ENCODE measurements at regions not wholly inside any gene's neighbourhood (a gene's known extent, or its start where the extent isn't known, plus 50 kb on each side); places are given as distances from the start of the nearest gene placed in this dataset.
"Not testable (repeated sequence)": the region's sequence is repeated elsewhere in the genome, so short reads cannot be mapped to it uniquely, and the experiment has no call there.

- Histone ChIP-seq H2AFZ (no peak overlapping the region), H3K4me3 (no peak overlapping the region), H3K27ac (no peak overlapping the region), H4K20me1 (ENCODE audit: insufficient read depth) (no peaks in the 10 kb centered on the region), H3K27me3 (replicated peaks; ENCODE audit: insufficient read depth) (no peaks in the 10 kb centered on the region), H3K9me2 (ENCODE audit: insufficient read depth) (no peaks in the 10 kb centered on the region), H3F3A (ENCODE audit: insufficient read depth) (no peaks in the 10 kb centered on the region), H3K36me3 (ENCODE audit: low read depth) (no peaks in the 10 kb centered on the region), H3K9ac (no peak overlapping the region), H3K4me2 (ENCODE audit: unreplicated experiment) (no peak overlapping the region), H3K79me2 (ENCODE audit: insufficient read depth) (no peaks in the 10 kb centered on the region), H3K9me3 (ENCODE audit: low read depth) (no peaks in the 10 kb centered on the region), H3K4me1 (ENCODE audit: insufficient read depth) (peaks cover 17% of the 10 kb centered on the region)
- TF ChIP-seq EZH2phosphoT487 (IDR thresholded peaks at IDR 0.05; ENCODE audit: insufficient read depth, low read depth), result no peak
- TF ChIP-seq EZH2 (IDR thresholded peaks at IDR 0.05; ENCODE audit: insufficient read depth, poor library complexity, severe bottlenecking), result no peak
- DNase-seq, result no peak
- in situ Hi-C loops (cut with MboI), result no loop called here
- WGBS, 2 experiments (ENCODE audit: low coverage in 1 of 2, low lambda C conversion rate in 2 of 2, missing lambda C conversion rate in 2 of 2), result 79 to 90% methylated on average over 2 of the region's 2 CpGs
Observed at GRCh38 chr5:32951878-32952277, 240.8 kb downstream of the NPR3 start.

GRCh38 chr5:32952421-32952820, 241.3 kb downstream of the NPR3 start:
- H3K4me1 ChIP-seq (ENCODE audit: insufficient read depth), result peaks cover 17% of the 10 kb centered on the region
- H3K9ac ChIP-seq; H2AFZ ChIP-seq; H3K79me2 ChIP-seq (ENCODE audit: insufficient read depth); H3F3A ChIP-seq (ENCODE audit: insufficient read depth); H4K20me1 ChIP-seq (ENCODE audit: insufficient read depth); H3K36me3 ChIP-seq (ENCODE audit: low read depth); H3K27me3 ChIP-seq (replicated peaks; ENCODE audit: insufficient read depth); H3K4me2 ChIP-seq (ENCODE audit: unreplicated experiment); H3K9me2 ChIP-seq (ENCODE audit: insufficient read depth); DNase-seq; H3K9me3 ChIP-seq (ENCODE audit: low read depth); in situ Hi-C loops (cut with MboI); H3K4me3 ChIP-seq; H3K27ac ChIP-seq: not testable (repeated sequence)
- 95 to 100% methylated on average over 2 of the region's 2 CpGs for WGBS, 2 experiments (ENCODE audit: low coverage in 1 of 2, low lambda C conversion rate in 2 of 2, missing lambda C conversion rate in 2 of 2)

DNA sequence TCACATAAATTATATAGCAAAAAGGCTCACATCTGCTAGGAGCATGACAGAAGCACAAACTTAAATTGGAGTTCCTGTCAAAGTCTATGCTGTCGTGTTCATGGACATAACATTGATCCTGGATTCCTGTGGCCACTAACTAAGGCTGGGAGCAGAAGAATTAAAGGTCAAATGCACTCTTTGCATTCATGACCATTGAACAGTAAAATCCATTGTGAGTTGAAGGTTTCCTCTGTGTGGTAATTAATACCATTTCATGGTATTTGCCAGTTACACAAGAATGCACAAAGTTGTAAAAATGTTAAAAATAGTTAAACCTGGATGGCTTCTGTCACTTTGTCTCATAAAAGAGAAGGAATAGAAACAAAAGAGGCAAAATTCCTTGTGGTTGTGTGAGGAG, 242.6 kb downstream of the NPR3 start:
- TF ChIP-seq EZH2 (IDR thresholded peaks at IDR 0.05; ENCODE audit: insufficient read depth, poor library complexity, severe bottlenecking), result no peak
- TF ChIP-seq EZH2phosphoT487 (IDR thresholded peaks at IDR 0.05; ENCODE audit: insufficient read depth, low read depth), result no peak
- peaks cover 17% of the 10 kb centered on the region for H3K4me1 ChIP-seq (ENCODE audit: insufficient read depth)
- no peak overlapping the region for H3K27ac ChIP-seq
- no peaks in the 10 kb centered on the region for H3K9me2 ChIP-seq (ENCODE audit: insufficient read depth)
- no peaks in the 10 kb centered on the region for H3K27me3 ChIP-seq (replicated peaks; ENCODE audit: insufficient read depth)
- H3K36me3 ChIP-seq (ENCODE audit: low read depth), result no peaks in the 10 kb centered on the region
- H3K4me3 ChIP-seq, result no peak overlapping the region
- no peaks in the 10 kb centered on the region for H3K9me3 ChIP-seq (ENCODE audit: low read depth)
- in situ Hi-C loops (cut with MboI), result no loop called here
- no peaks in the 10 kb centered on the region for H4K20me1 ChIP-seq (ENCODE audit: insufficient read depth)
- DNase-seq, result no peak
- H3K79me2 ChIP-seq (ENCODE audit: insufficient read depth), result no peaks in the 10 kb centered on the region
- no peak overlapping the region for H3K4me2 ChIP-seq (ENCODE audit: unreplicated experiment)
- H3K9ac ChIP-seq, result no peak overlapping the region
- WGBS, 2 experiments (ENCODE audit: low coverage in 1 of 2, low lambda C conversion rate in 2 of 2, missing lambda C conversion rate in 2 of 2), result 37 to 72% methylated on average over 1 of the region's 1 CpG
- no peaks in the 10 kb centered on the region for H3F3A ChIP-seq (ENCODE audit: insufficient read depth)
- no peak overlapping the region for H2AFZ ChIP-seq

DNA sequence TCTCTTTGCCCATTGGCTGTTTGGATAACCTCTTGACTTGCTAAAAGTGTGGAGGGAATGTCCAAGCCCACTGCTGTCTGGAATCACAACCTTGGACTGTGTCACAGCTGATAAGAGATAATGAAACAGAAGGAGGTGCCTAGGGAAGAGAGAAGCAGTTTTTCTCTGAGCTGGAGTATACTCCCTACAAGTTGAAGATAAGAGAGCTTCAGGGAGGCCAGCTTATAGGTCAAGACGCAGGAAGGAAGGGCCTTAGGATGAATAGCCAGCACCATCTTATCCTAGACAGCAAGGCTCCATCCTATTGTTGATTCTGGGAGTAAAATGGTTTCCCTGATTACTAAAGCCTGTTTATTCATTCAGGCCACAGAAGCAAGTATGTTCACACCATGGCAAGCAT, 244.7 kb downstream of the NPR3 start:
- Histone ChIP-seq H2AFZ (peak overlapping the region; percentile 29; the same call in 1 of the 2 replicates), H3K27me3 (replicated peaks; ENCODE audit: insufficient read depth) (no peaks in the 10 kb centered on the region), H3K9me3 (ENCODE audit: low read depth) (no peaks in the 10 kb centered on the region), H3K79me2 (ENCODE audit: insufficient read depth) (no peaks in the 10 kb centered on the region), H4K20me1 (ENCODE audit: insufficient read depth) (no peaks in the 10 kb centered on the region), H3F3A (ENCODE audit: insufficient read depth) (peaks cover under 1% of the 10 kb centered on the region; the same call in 1 of the 2 replicates), H3K9me2 (ENCODE audit: insufficient read depth) (no peaks in the 10 kb centered on the region), H3K4me2 (ENCODE audit: unreplicated experiment) (no peak overlapping the region), H3K4me1 (ENCODE audit: insufficient read depth) (peaks cover 22% of the 10 kb centered on the region), H3K4me3 (no peak overlapping the region), H3K36me3 (ENCODE audit: low read depth) (no peaks in the 10 kb centered on the region), H3K9ac (no peak overlapping the region), H3K27ac (no peak overlapping the region)
- no peak for DNase-seq
- 83 to 91% methylated on average over 1 of the region's 1 CpG for WGBS, 2 experiments (ENCODE audit: low coverage in 1 of 2, low lambda C conversion rate in 2 of 2, missing lambda C conversion rate in 2 of 2)
- TF ChIP-seq EZH2 (IDR thresholded peaks at IDR 0.05; ENCODE audit: insufficient read depth, poor library complexity, severe bottlenecking) (no peak), EZH2phosphoT487 (IDR thresholded peaks at IDR 0.05; ENCODE audit: insufficient read depth, low read depth) (no peak)
- in situ Hi-C loops (cut with MboI), result no loop called here

DNA sequence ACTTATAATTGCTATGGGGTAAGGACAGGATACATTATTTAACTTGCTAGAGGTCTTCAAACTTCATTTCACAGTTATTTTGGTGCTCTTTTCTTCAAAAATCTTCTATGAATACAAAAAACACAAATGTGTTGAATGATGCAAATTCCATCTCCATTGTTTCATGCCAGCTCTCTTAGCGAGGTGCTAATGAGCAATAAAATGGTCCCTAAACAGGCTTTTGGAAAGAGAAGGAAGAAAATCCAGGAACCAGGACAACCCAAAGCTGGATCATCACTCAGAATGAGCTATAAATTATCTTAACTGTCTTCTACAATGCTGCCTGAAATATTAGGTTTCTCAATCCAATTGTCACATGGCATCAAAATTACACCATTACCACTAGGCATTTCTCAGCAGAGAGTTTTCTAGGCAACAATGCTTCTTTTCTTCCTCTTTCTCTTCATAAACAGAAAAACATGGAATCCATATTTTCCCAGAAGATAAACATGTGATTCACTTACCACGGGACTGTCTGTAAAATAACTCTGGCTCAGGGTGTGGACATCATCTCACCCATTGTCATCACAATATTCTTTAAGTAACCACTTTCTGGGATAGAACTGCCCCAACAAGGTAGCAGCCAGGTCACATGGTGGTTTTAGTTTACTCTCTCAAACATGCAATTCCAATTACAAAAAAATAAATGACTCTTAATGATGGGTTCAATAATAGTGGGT, 249.4 kb downstream of the NPR3 start:
- no peaks in the 10 kb centered on the region for H3K27me3 ChIP-seq (replicated peaks; ENCODE audit: insufficient read depth)
- no peak overlapping the region for H3K9ac ChIP-seq
- H2AFZ ChIP-seq, result no peak overlapping the region
- in situ Hi-C loops (cut with MboI), result no loop called here
- TF ChIP-seq EZH2 (IDR thresholded peaks at IDR 0.05; ENCODE audit: insufficient read depth, poor library complexity, severe bottlenecking) (no peak), EZH2phosphoT487 (IDR thresholded peaks at IDR 0.05; ENCODE audit: insufficient read depth, low read depth) (no peak)
- H3K36me3 ChIP-seq (ENCODE audit: low read depth), result no peaks in the 10 kb centered on the region
- H3K27ac ChIP-seq, result no peak overlapping the region
- peaks cover 12% of the 10 kb centered on the region for H3F3A ChIP-seq (ENCODE audit: insufficient read depth)
- no peaks in the 10 kb centered on the region for H3K79me2 ChIP-seq (ENCODE audit: insufficient read depth)
- no peaks in the 10 kb centered on the region for H4K20me1 ChIP-seq (ENCODE audit: insufficient read depth)
- 7 to 11% methylated on average over 2 of the region's 2 CpGs for WGBS, 2 experiments (ENCODE audit: low coverage in 1 of 2, low lambda C conversion rate in 2 of 2, missing lambda C conversion rate in 2 of 2)
- DNase-seq, result peak; percentile 40
- no peaks in the 10 kb centered on the region for H3K9me2 ChIP-seq (ENCODE audit: insufficient read depth)
- H3K4me2 ChIP-seq (ENCODE audit: unreplicated experiment), result no peak overlapping the region
- H3K9me3 ChIP-seq (ENCODE audit: low read depth), result no peaks in the 10 kb centered on the region
- 0 out of 2 replicates have a peak, but pooled peaks cover 7% of the 10 kb centered on the region for H3K4me1 ChIP-seq (ENCODE audit: insufficient read depth)
- no peak overlapping the region for H3K4me3 ChIP-seq
